RPMI8226 (cell line): ENCODE measurements at regions not wholly inside any gene's neighbourhood (a gene's known extent, or its start where the extent isn't known, plus 50 kb on each side); places are given as distances from the start of the nearest gene placed in this dataset.
"Not testable (repeated sequence)": the region's sequence is repeated elsewhere in the genome, so short reads cannot be mapped to it uniquely, and the experiment has no call there.

Source experiments
- DNase-seq: peaks from one replicate; pipeline ENCODE4 v3.0.0-alpha.2; 2015

- no peak for DNase-seq
These were observed 68.0 kb downstream of the CBLN4 start for GRCh38 chr20:55937283-55937682.

GRCh38 chr20:55936209-55936595, 69.1 kb downstream of the CBLN4 start:
- no peak for DNase-seq

- DNase-seq: no peak
These were observed 69.7 kb downstream of the CBLN4 start for GRCh38 chr20:55935448-55936208.

GRCh38 chr20:55934146-55934545, 71.2 kb downstream of the CBLN4 start:
- no peak for DNase-seq

GRCh38 chr20:55930876-55931275, 74.4 kb downstream of the CBLN4 start:
- not testable (repeated sequence) for DNase-seq

- no peak for DNase-seq
These were observed 77.1 kb downstream of the CBLN4 start for GRCh38 chr20:55928266-55928665.

- no peak for DNase-seq
These were observed 85.4 kb downstream of the CBLN4 start for GRCh38 chr20:55919956-55920355.

- DNase-seq: no peak
These were observed 86.0 kb downstream of the CBLN4 start for GRCh38 chr20:55919319-55919718.

GRCh38 chr20:55918471-55918870, 86.8 kb downstream of the CBLN4 start:
- no peak for DNase-seq

- DNase-seq: no peak
These were observed 112.3 kb downstream of the CBLN4 start for GRCh38 chr20:55893031-55893430.

- peak; percentile 23 for DNase-seq
These were observed 116.6 kb downstream of the CBLN4 start for GRCh38 chr20:55888685-55889084.

- no peak for DNase-seq
These were observed 122.4 kb downstream of the CBLN4 start for GRCh38 chr20:55882910-55883309.

- no peak for DNase-seq
These were observed 123.0 kb downstream of the CBLN4 start for GRCh38 chr20:55882286-55882685.

GRCh38 chr20:55881204-55881603, 124.1 kb downstream of the CBLN4 start:
- DNase-seq: no peak

GRCh38 chr20:55880361-55880760, 125.0 kb downstream of the CBLN4 start:
- DNase-seq: no peak

GRCh38 chr20:55855052-55855451, 150.3 kb downstream of the CBLN4 start:
- no peak for DNase-seq

GRCh38 chr20:55830121-55830827, 175.0 kb downstream of the CBLN4 start:
- DNase-seq: no peak

- no peak for DNase-seq
These were observed 200.2 kb downstream of the CBLN4 start for GRCh38 chr20:55805138-55805537.

GRCh38 chr20:55800552-55801245, 204.6 kb downstream of the CBLN4 start:
- DNase-seq: no peak

- no peak for DNase-seq
These were observed 211.3 kb downstream of the CBLN4 start for GRCh38 chr20:55793986-55794385.

GRCh38 chr20:55792049-55792448, 213.3 kb downstream of the CBLN4 start:
- no peak for DNase-seq

GRCh38 chr20:55790178-55790577, 215.1 kb downstream of the CBLN4 start:
- no peak for DNase-seq

- DNase-seq: no peak
These were observed 221.3 kb downstream of the CBLN4 start for GRCh38 chr20:55784036-55784435.

GRCh38 chr20:55783381-55783780, 221.9 kb downstream of the CBLN4 start:
- DNase-seq: no peak
